C4-2B (cell line): ENCODE measurements at regions not wholly inside any gene's neighbourhood (a gene's known extent, or its start where the extent isn't known, plus 50 kb on each side); places are given as distances from the start of the nearest gene placed in this dataset.

Source experiments
- CTCF ChIP-seq: fragments of 450-650 bp; conservative IDR thresholded peaks from 2 replicates; pipeline ENCODE4 v1.5.1; 2017; ENCODE audit warnings: mild to moderate bottlenecking
- ZFX ChIP-seq: fragments of 450-650 bp; IDR thresholded peaks from 2 replicates; pipeline ENCODE4 v1.6.1; 2017

GRCh38 chr3:163513149-163513657 lies 1565.1 kb downstream of the SI start:
- TF ChIP-seq CTCF (no peak), ZFX (no peak)
